ENCODE measurements at regions not wholly inside any gene's neighbourhood (a gene's known extent, or its start where the extent isn't known, plus 50 kb on each side); places are given as distances from the start of the nearest gene placed in this dataset.

- CTCF ChIA-PET = interaction anchor here (0.6 kb wide), 1 partner anchor 139 kb away, joined by 4 read pairs; no protein-coding TSS in a partner anchor
- DNase-seq (ENCODE audit: low spot score) = no peak
- H3K27ac ChIP-seq = no peak overlapping the region
- no peak for TF ChIP-seq CTCF (conservative IDR thresholded peaks at IDR 0.05; ENCODE audit: low read depth)
- POLR2A ChIA-PET (ENCODE audit: low non-redundant PET) = no interaction called here
Observed at GRCh38 chr20:52402950-52403349, 211.4 kb upstream of the ZFP64 start.

GRCh38 chr20:52402514-52402913 is 210.9 kb upstream of the ZFP64 start:
- no peak for TF ChIP-seq CTCF (conservative IDR thresholded peaks at IDR 0.05; ENCODE audit: low read depth)
- no peak overlapping the region for H3K27ac ChIP-seq
- DNase-seq (ENCODE audit: low spot score) = no peak
- CTCF ChIA-PET = interaction anchor here (0.6 to 0.9 kb wide), 2 partner anchors 16 to 138 kb away, joined by 4 read pairs; no protein-coding TSS in a partner anchor
- POLR2A ChIA-PET (ENCODE audit: low non-redundant PET) = interaction anchor here (0.6 kb wide), 1 partner anchor 24 kb away, joined by 4 read pairs; no protein-coding TSS in a partner anchor

- TF ChIP-seq CTCF (conservative IDR thresholded peaks at IDR 0.05; ENCODE audit: low read depth) = no peak
- CTCF ChIA-PET = no interaction called here
- DNase-seq (ENCODE audit: low spot score) = no peak
- H3K27ac ChIP-seq = no peak overlapping the region
- POLR2A ChIA-PET (ENCODE audit: low non-redundant PET) = no interaction called here
Observed at GRCh38 chr20:52401431-52401830, 209.9 kb upstream of the ZFP64 start.

GRCh38 chr20:52399352-52399751 is 207.8 kb upstream of the ZFP64 start:
- DNase-seq (ENCODE audit: low spot score) = no peak
- POLR2A ChIA-PET (ENCODE audit: low non-redundant PET) = no interaction called here
- CTCF ChIA-PET = no interaction called here
- TF ChIP-seq CTCF (conservative IDR thresholded peaks at IDR 0.05; ENCODE audit: low read depth) = no peak
- no peak overlapping the region for H3K27ac ChIP-seq

- ChIA-PET POLR2A (ENCODE audit: low non-redundant PET) (no interaction called here), CTCF (interaction anchor here (0.6 kb wide), 1 partner anchor 44 kb away, joined by 4 read pairs; no protein-coding TSS in a partner anchor)
- no peak for TF ChIP-seq CTCF (conservative IDR thresholded peaks at IDR 0.05; ENCODE audit: low read depth)
- DNase-seq (ENCODE audit: low spot score) = no peak
- H3K27ac ChIP-seq = no peak overlapping the region
Observed at GRCh38 chr20:52389606-52390005, 198.0 kb upstream of the ZFP64 start.

- ChIA-PET POLR2A (ENCODE audit: low non-redundant PET) (no interaction called here), CTCF (interaction anchor here (0.6 to 1.7 kb wide), 2 partner anchors 72 to 328 kb away, joined by 4 to 11 read pairs; no protein-coding TSS in a partner anchor)
- no peak for DNase-seq (ENCODE audit: low spot score)
- H3K27ac ChIP-seq = no peak overlapping the region
- no peak for TF ChIP-seq CTCF (conservative IDR thresholded peaks at IDR 0.05; ENCODE audit: low read depth)
Observed at GRCh38 chr20:52383995-52384621, 192.5 kb upstream of the ZFP64 start.

All from RWPE1 (cell line).